ENCODE measurements at regions not wholly inside any gene's neighbourhood (a gene's known extent, or its start where the extent isn't known, plus 50 kb on each side); places are given as distances from the start of the nearest gene placed in this dataset.

DNA sequence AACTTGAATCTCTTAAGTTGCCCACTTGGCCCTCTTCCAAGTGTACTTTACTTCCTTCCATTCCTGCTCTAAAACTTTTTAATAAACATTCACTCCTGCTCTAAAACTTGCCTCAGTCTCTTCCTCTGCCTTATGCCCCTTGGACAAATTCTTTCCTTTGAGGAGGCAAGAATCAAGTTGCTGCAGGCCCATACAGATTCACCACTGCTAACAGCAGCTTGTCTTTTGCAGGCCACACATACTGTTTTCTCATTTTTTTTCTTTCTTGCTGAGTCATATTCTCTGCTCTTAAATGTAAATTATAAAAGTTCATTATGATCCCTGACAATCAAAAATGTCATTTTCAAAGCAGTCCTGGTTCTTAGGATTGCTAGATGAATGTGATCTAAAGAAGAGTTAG is 1820.8 kb upstream of the FLRT2 start:
- TF ChIP-seq POLR2A (IDR thresholded peaks at IDR 0.05; ENCODE audit: low read depth, low read length), result no peak
- TF ChIP-seq POLR2AphosphoS5 (IDR thresholded peaks at IDR 0.05; ENCODE audit: low read depth, low read length), result no peak
